K562 (cell line): ENCODE measurements at regions not wholly inside any gene's neighbourhood (a gene's known extent, or its start where the extent isn't known, plus 50 kb on each side); places are given as distances from the start of the nearest gene placed in this dataset.

Experiments
- ATAC-seq: fragments of 200-7000 bp; cut with Tn5 transposase; 3 replicates; pipeline ENCODE4 v1.9.1; 2020; ENCODE audit warnings: moderate library complexity
- BruUV-seq: library from RNA; stranded (reverse); fragments of 400-500 nt; replicated peaks from 2 replicates; lab custom pipeline; 2021; lab: Mats Ljungman, UMichigan
- CTCF ChIA-PET: fragments of 300-600 bp; formaldehyde crosslinking; extraction: SDS; loops from one replicate; lab custom pipeline; 2021; ENCODE audit warnings: low intra/inter-chr PET ratio; lab: Yijun Ruan, JAX
- POLR2A ChIA-PET: fragments of 300-600, 350-650 bp; sonication (Branson Sonifier 250); formaldehyde crosslinking; extraction: SDS; loops from one replicate; lab custom pipeline; 2021; ENCODE audit warnings: antibody characterized with exemption, inconsistent platforms; lab: Yijun Ruan, JAX
- DNase-seq, 4 experiments: peaks; one replicate each; pipeline versions ENCODE4 v3.0.0 to v3.0.0-alpha.2; 2011 to 2018; ENCODE audit warnings: low spot score in 3 of 4, mixed read lengths in 3 of 4; ENCODE audit errors: extremely low read depth in 1 of 4
- FAIRE-seq: peaks from 2 replicates; lab custom pipeline; 2011; peaks lifted over from hg19 to GRCh38; lab: Jason Lieb, UNC
- H2AFZ ChIP-seq: 2 replicates; pipeline ENCODE4 v1.6.0; 2011; ENCODE audit warnings: low read depth, low read length, control low read depth, inconsistent platforms
- H3K27ac ChIP-seq: fragments of 200-600 bp; 3 replicates; pipeline ENCODE4 v1.8.0; 2011; ENCODE audit warnings: low read depth, mild to moderate bottlenecking, control low read depth, inconsistent platforms, low read length, moderate library complexity, mixed read lengths; ENCODE audit errors: extremely low read depth
- H3K27me3 ChIP-seq, 2 experiments: fragments of 300-600 bp in 1 of 2; 2 replicates in 1 of 2; 3 replicates in 1 of 2; pipeline versions ENCODE4 v1.6.0 to v1.8.0; 2011; ENCODE audit warnings: inconsistent platforms in 2 of 2, low read length in 2 of 2, mild to moderate bottlenecking in 1 of 2, mixed read lengths in 1 of 2, moderate library complexity in 1 of 2; ENCODE audit not compliant: control insufficient read depth in 2 of 2, insufficient read depth in 2 of 2
- H3K36me3 ChIP-seq: fragments of 300-600 bp; 3 replicates; pipeline ENCODE4 v1.8.0; 2011; ENCODE audit warnings: mild to moderate bottlenecking, low read length, inconsistent platforms; ENCODE audit not compliant: control insufficient read depth, insufficient read depth
- H3K4me1 ChIP-seq, 2 experiments: fragments of 200-600 bp in 1 of 2; replicated peaks in 1 of 2; 2 replicates in 1 of 2; 3 replicates in 1 of 2; pipeline versions ENCODE4 v1.5.1 to v1.8.0; 2011; ENCODE audit warnings: inconsistent platforms in 2 of 2, low read length in 2 of 2, mild to moderate bottlenecking in 1 of 2, mixed read lengths in 1 of 2, moderate library complexity in 1 of 2; ENCODE audit not compliant: control insufficient read depth in 2 of 2, insufficient read depth in 2 of 2
- H3K4me2 ChIP-seq: 2 replicates; pipeline ENCODE4 v1.6.1; 2011; ENCODE audit warnings: low read length, control low read depth, inconsistent platforms, mixed read lengths; ENCODE audit not compliant: insufficient read depth
- H3K4me3 ChIP-seq: fragments of 200-600 bp; sonication (generic), shearing (Covaris generic); 2 replicates; pipeline ENCODE4 v1.5.1; 2016; ENCODE audit warnings: control low read depth, inconsistent platforms
- H3K79me2 ChIP-seq: fragments of 200-600 bp; 3 replicates; pipeline ENCODE4 v1.8.0; 2011; ENCODE audit warnings: low read length, inconsistent platforms; ENCODE audit not compliant: control insufficient read depth, insufficient read depth
- H3K9ac ChIP-seq, 2 experiments: 2 replicates each; pipeline versions ENCODE4 v1.6.0 to v1.6.1; 2011; ENCODE audit warnings: low read depth in 2 of 2, low read length in 2 of 2, control low read depth in 1 of 2, inconsistent platforms in 1 of 2, mild to moderate bottlenecking in 1 of 2, mixed read lengths in 1 of 2; ENCODE audit not compliant: insufficient read depth in 1 of 2
- H3K9me1 ChIP-seq: one replicate; pipeline ENCODE4 v1.6.0; 2011; ENCODE audit warnings: inconsistent platforms, mild to moderate bottlenecking, low read length, moderate library complexity; ENCODE audit not compliant: control insufficient read depth, insufficient read depth
- H3K9me3 ChIP-seq: replicated peaks from 2 replicates; pipeline ENCODE4 v1.5.1; 2011; ENCODE audit warnings: low read depth, low read length, inconsistent platforms; ENCODE audit not compliant: control insufficient read depth, insufficient read depth
- H4K20me1 ChIP-seq: replicated peaks from 2 replicates; pipeline ENCODE4 v1.6.1; 2011; ENCODE audit warnings: low read length, inconsistent platforms, mixed read lengths; ENCODE audit not compliant: control insufficient read depth, insufficient read depth
- BRF1 ChIP-seq: IDR thresholded peaks from 3 replicates; pipeline ENCODE4 v1.6.1; 2011; ENCODE audit warnings: borderline replicate concordance, mild to moderate bottlenecking; ENCODE audit not compliant: insufficient read length; ENCODE audit errors: extremely low read depth
- E2F8 ChIP-seq: fragments of 450-650 bp; IDR thresholded peaks from 2 replicates; pipeline ENCODE4 v1.7.1; 2018; ENCODE audit warnings: mild to moderate bottlenecking, low read depth; ENCODE audit not compliant: partially characterized antibody
- FOXK1 ChIP-seq: sonication (generic); formaldehyde crosslinking; IDR thresholded peaks from 2 replicates; pipeline ENCODE4 v1.8.0; 2022; ENCODE audit warnings: missing genetic modification reagents, mild to moderate bottlenecking, borderline replicate concordance
- GTF3C2 ChIP-seq: IDR thresholded peaks from 3 replicates; pipeline ENCODE4 v1.6.1; 2011; ENCODE audit warnings: borderline replicate concordance, mild to moderate bottlenecking, moderate library complexity; ENCODE audit not compliant: insufficient read length; ENCODE audit errors: extremely low read depth
- TEAD4 ChIP-seq, 2 experiments: sonication (generic) in 1 of 2; formaldehyde crosslinking in 1 of 2; IDR thresholded peaks; 2 replicates each; pipeline versions ENCODE4 v1.6.1 to v1.8.0; 2012 to 2022; ENCODE audit warnings: borderline replicate concordance in 1 of 2, inconsistent platforms in 1 of 2, low read length in 1 of 2, mild to moderate bottlenecking in 1 of 2, missing genetic modification reagents in 1 of 2
- ZNF280A ChIP-seq: fragments of 450-650 bp; IDR thresholded peaks from 2 replicates; pipeline ENCODE4 v1.6.1; 2018; ENCODE audit warnings: mild to moderate bottlenecking, low read depth; ENCODE audit not compliant: partially characterized antibody
- ZNF699 ChIP-seq: fragments of 250-450 bp; sonication (Bioruptor Pico); IDR thresholded peaks from 2 replicates; pipeline ENCODE4 v1.8.0; 2021; ENCODE audit warnings: mild to moderate bottlenecking, moderate library complexity; ENCODE audit not compliant: insufficient replicate concordance
- WGBS: fragments of 100-300 bp; shearing (Covaris generic); methylation state at CpG from one replicate; pipeline ENCODE4 v1.1.6; 2016; ENCODE audit warnings: low coverage, mixed read lengths; ENCODE audit not compliant: insufficient coverage; ENCODE audit errors: missing lambda C conversion rate; 5-methylcytosine and 5-hydroxymethylcytosine counted together
- in situ Hi-C: fragments of 300-500 bp; cut with MboI; formaldehyde crosslinking; loops from 4 replicates; pipeline ENCODE4 v1.15.0; 2018; ENCODE audit warnings: inconsistent platforms, mixed read lengths
- intact Hi-C: fragments of 100-400 bp; cut with micrococcal nuclease; formaldehyde crosslinking; loops from 2 replicates; pipeline ENCODE4 v1.14.2; 2022

DNA sequence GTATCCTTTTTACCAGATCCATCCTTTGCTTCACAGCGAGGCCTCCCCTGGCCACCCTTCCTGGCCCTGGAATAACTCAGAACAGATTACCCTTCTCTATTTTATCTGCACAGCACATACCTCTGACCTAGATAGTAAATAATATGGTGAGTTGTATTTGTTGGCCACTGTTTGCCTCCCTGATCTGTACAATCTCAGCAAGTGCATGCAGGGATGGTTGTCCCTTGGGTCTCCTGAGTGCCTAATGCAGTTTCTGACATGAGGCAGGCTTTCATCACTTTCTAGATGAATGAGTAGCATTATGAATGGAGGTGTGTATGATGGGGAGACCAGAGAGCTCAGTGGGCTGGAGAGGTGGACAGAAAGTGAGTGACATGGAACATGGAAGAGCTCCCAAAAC, 525.1 kb upstream of the IGFBP3 start (continued):
- no peak for TF ChIP-seq GTF3C2
- no peak for TF ChIP-seq TEAD4 (IDR thresholded peaks at IDR 0.05; ENCODE audit: low read length)
- TF ChIP-seq TEAD4 (CRISPR knock-in tag; IDR thresholded peaks at IDR 0.05; ENCODE audit: borderline replicate concordance): no peak

GRCh38 chr7:46444256-46444655, 523.2 kb upstream of the IGFBP3 start:
- TF ChIP-seq ZNF280A (no peak), FOXK1 (CRISPR knock-in tag) (no peak), ZNF699 (CRISPR knock-in tag) (no peak), BRF1 (no peak), E2F8 (no peak), TEAD4 (IDR thresholded peaks at IDR 0.05; ENCODE audit: low read length) (no peak), TEAD4 (CRISPR knock-in tag; IDR thresholded peaks at IDR 0.05; ENCODE audit: borderline replicate concordance) (no peak)
- H3K9me1 ChIP-seq: no peaks in the 10 kb centered on the region
- DNase-seq: no peak

More at GRCh38 chr7:46444256-46444655, 523.2 kb upstream of the IGFBP3 start:
- no peak overlapping the region for H3K4me3 ChIP-seq
- POLR2A ChIA-PET: no interaction called here
- H3K36me3 ChIP-seq: no peaks in the 10 kb centered on the region
- intact Hi-C loops: no loop called here
- no peak overlapping the region for H3K9ac ChIP-seq
- no peak overlapping the region for H2AFZ ChIP-seq
- no peaks in the 10 kb centered on the region for H3K9me3 ChIP-seq
- no peaks in the 10 kb centered on the region for H3K27me3 ChIP-seq
- FAIRE-seq (no peak), ATAC-seq (no peak)
- no peaks in the 10 kb centered on the region for H3K79me2 ChIP-seq
- no peaks in the 10 kb centered on the region for H4K20me1 ChIP-seq
- H3K4me1 ChIP-seq: no peaks in the 10 kb centered on the region
- CTCF ChIA-PET: no interaction called here
- no peak overlapping the region for H3K4me2 ChIP-seq
- no TSS peak for BruUV-seq
- H3K27ac ChIP-seq: no peak overlapping the region
- in situ Hi-C loops: no loop called here
- 0% methylated on average over 3 of the region's 3 CpGs for WGBS
